Nephron progenitor cell (in vitro differentiated cells): ENCODE measurements at regions not wholly inside any gene's neighbourhood (a gene's known extent, or its start where the extent isn't known, plus 50 kb on each side); places are given as distances from the start of the nearest gene placed in this dataset.

Source experiments
- DNase-seq: peaks from one replicate; pipeline ENCODE4 v3.0.0; 2021
- H3K27ac Mint-ChIP-seq: 2 replicates; pipeline ENCODE4 v1.8.0; 2021; ENCODE audit warnings: mild to moderate bottlenecking, moderate library complexity, mixed read lengths
- H3K27me3 Mint-ChIP-seq: 2 replicates; pipeline ENCODE4 v1.8.0; 2021; ENCODE audit warnings: mild to moderate bottlenecking, low read depth, mixed read lengths; ENCODE audit not compliant: poor library complexity
- H3K36me3 Mint-ChIP-seq: 2 replicates; pipeline ENCODE4 v1.8.0; 2021; ENCODE audit warnings: low read depth, mixed read lengths
- H3K4me1 Mint-ChIP-seq: 2 replicates; pipeline ENCODE4 v1.8.0; 2021; ENCODE audit warnings: mixed read lengths
- H3K4me3 Mint-ChIP-seq: 2 replicates; pipeline ENCODE4 v1.8.0; 2021; ENCODE audit warnings: mild to moderate bottlenecking, moderate library complexity, mixed read lengths
- H3K9me3 Mint-ChIP-seq: 2 replicates; pipeline ENCODE4 v1.8.0; 2021; ENCODE audit warnings: mild to moderate bottlenecking, moderate library complexity, mixed read lengths
- CTCF ChIP-seq: fragments of 200-600 bp; sonication (generic); IDR thresholded peaks from 2 replicates; pipeline ENCODE4 v1.5.0; 2021; ENCODE audit warnings: antibody characterized with exemption

GRCh38 chr12:41850046-41850445, 294.6 kb downstream of the GXYLT1 start:
- Mint-ChIP-seq H3K9me3 (peaks cover 4% of the 10 kb centered on the region), H3K4me3 (no peak overlapping the region), H3K4me1 (no peaks in the 10 kb centered on the region), H3K36me3 (no peaks in the 10 kb centered on the region), H3K27ac (no peak overlapping the region), H3K27me3 (peaks cover 2% of the 10 kb centered on the region)
- no peak for TF ChIP-seq CTCF
- no peak for DNase-seq

GRCh38 chr12:41846718-41847117, 298.0 kb downstream of the GXYLT1 start:
- Mint-ChIP-seq H3K9me3 (peaks cover 4% of the 10 kb centered on the region), H3K27me3 (peaks cover 2% of the 10 kb centered on the region), H3K4me1 (no peaks in the 10 kb centered on the region), H3K27ac (no peak overlapping the region), H3K36me3 (no peaks in the 10 kb centered on the region), H3K4me3 (no peak overlapping the region)
- no peak for TF ChIP-seq CTCF
- DNase-seq = no peak

GRCh38 chr12:41836416-41836815, 308.3 kb downstream of the GXYLT1 start:
- no peak for TF ChIP-seq CTCF
- H3K4me1 Mint-ChIP-seq = no peaks in the 10 kb centered on the region
- H3K9me3 Mint-ChIP-seq = no peaks in the 10 kb centered on the region
- no peak overlapping the region for H3K4me3 Mint-ChIP-seq
- DNase-seq = no peak
- no peaks in the 10 kb centered on the region for H3K27me3 Mint-ChIP-seq
- H3K27ac Mint-ChIP-seq = no peak overlapping the region
- no peaks in the 10 kb centered on the region for H3K36me3 Mint-ChIP-seq

- H3K27ac Mint-ChIP-seq = no peak overlapping the region
- H3K36me3 Mint-ChIP-seq = no peaks in the 10 kb centered on the region
- H3K27me3 Mint-ChIP-seq = no peaks in the 10 kb centered on the region
- H3K9me3 Mint-ChIP-seq = no peaks in the 10 kb centered on the region
- no peak for DNase-seq
- no peaks in the 10 kb centered on the region for H3K4me1 Mint-ChIP-seq
- H3K4me3 Mint-ChIP-seq = no peak overlapping the region
- TF ChIP-seq CTCF = no peak
Observed at GRCh38 chr12:41835556-41835955, 309.1 kb downstream of the GXYLT1 start.

- no peak for DNase-seq
- H3K9me3 Mint-ChIP-seq = peaks cover 8% of the 10 kb centered on the region
- H3K4me1 Mint-ChIP-seq = no peaks in the 10 kb centered on the region
- H3K4me3 Mint-ChIP-seq = no peak overlapping the region
- no peak for TF ChIP-seq CTCF
- H3K27me3 Mint-ChIP-seq = peaks cover 7% of the 10 kb centered on the region
- H3K36me3 Mint-ChIP-seq = no peaks in the 10 kb centered on the region
- H3K27ac Mint-ChIP-seq = no peak overlapping the region
Observed at GRCh38 chr12:41819948-41820347, 324.7 kb downstream of the GXYLT1 start.

- TF ChIP-seq CTCF = no peak
- DNase-seq = no peak
- H3K27ac Mint-ChIP-seq = no peak overlapping the region
- peaks cover 19% of the 10 kb centered on the region for H3K9me3 Mint-ChIP-seq
- H3K27me3 Mint-ChIP-seq = no peaks in the 10 kb centered on the region
- no peaks in the 10 kb centered on the region for H3K36me3 Mint-ChIP-seq
- peaks cover 4% of the 10 kb centered on the region for H3K4me1 Mint-ChIP-seq
- H3K4me3 Mint-ChIP-seq = no peak overlapping the region
Observed at GRCh38 chr12:41804026-41804425, 340.6 kb downstream of the GXYLT1 start.
